GM21526 (cell line): ENCODE measurements at regions not wholly inside any gene's neighbourhood (a gene's known extent, or its start where the extent isn't known, plus 50 kb on each side); places are given as distances from the start of the nearest gene placed in this dataset.

Experiments
- ATAC-seq: cut with Tn5 transposase; IDR thresholded peaks from one replicate; pipeline ENCODE4 v1.9.1; 2021; ENCODE audit warnings: moderate library complexity; ENCODE audit not compliant: unreplicated experiment, low FRiP score

GRCh38 chr1:82944822-82945221 is 1054.1 kb downstream of the TTLL7 start:
- no peak for ATAC-seq

- ATAC-seq: no peak
These were observed 1064.9 kb downstream of the TTLL7 start for GRCh38 chr1:82934074-82934473.

- ATAC-seq: no peak
These were observed 1066.2 kb downstream of the TTLL7 start for GRCh38 chr1:82932727-82933126.

GRCh38 chr1:82932207-82932606 is 1066.7 kb downstream of the TTLL7 start:
- no peak for ATAC-seq

GRCh38 chr1:82931006-82931405 is 1067.9 kb downstream of the TTLL7 start:
- no peak for ATAC-seq

- ATAC-seq: no peak
These were observed 1071.2 kb downstream of the TTLL7 start for GRCh38 chr1:82927753-82928152.

- no peak for ATAC-seq
These were observed 1074.3 kb downstream of the TTLL7 start for GRCh38 chr1:82924666-82925065.

- no peak for ATAC-seq
These were observed 1075.0 kb downstream of the TTLL7 start for GRCh38 chr1:82923931-82924330.

- ATAC-seq: no peak
These were observed 1077.2 kb downstream of the TTLL7 start for GRCh38 chr1:82921759-82922158.

- ATAC-seq: no peak
These were observed 1078.3 kb downstream of the TTLL7 start for GRCh38 chr1:82920418-82921248.

- ATAC-seq: no peak
These were observed 1079.1 kb downstream of the TTLL7 start for GRCh38 chr1:82919837-82920236.

GRCh38 chr1:82907313-82907712 is 1091.6 kb downstream of the TTLL7 start:
- ATAC-seq: no peak

- no peak for ATAC-seq
These were observed 1095.3 kb downstream of the TTLL7 start for GRCh38 chr1:82903626-82904025.

GRCh38 chr1:82901561-82901960 is 1097.4 kb downstream of the TTLL7 start:
- no peak for ATAC-seq

GRCh38 chr1:82901118-82901517 is 1097.8 kb downstream of the TTLL7 start:
- no peak for ATAC-seq

GRCh38 chr1:82899017-82899416 is 1098.3 kb downstream of the ADGRL2 start:
- ATAC-seq: no peak

GRCh38 chr1:82897549-82897948 is 1096.8 kb downstream of the ADGRL2 start:
- no peak for ATAC-seq

GRCh38 chr1:82896036-82896435 is 1095.3 kb downstream of the ADGRL2 start:
- no peak for ATAC-seq

GRCh38 chr1:82894635-82895034 is 1093.9 kb downstream of the ADGRL2 start:
- no peak for ATAC-seq

- ATAC-seq: no peak
These were observed 1093.2 kb downstream of the ADGRL2 start for GRCh38 chr1:82893712-82894470.

GRCh38 chr1:82880506-82880905 is 1079.8 kb downstream of the ADGRL2 start:
- no peak for ATAC-seq
